NK-92 treated with Interleukin-12 subunit alpha and Interleukin-12 subunit beta, amount 100 ng/mL, for 24 hours (cell line): ENCODE measurements at regions not wholly inside any gene's neighbourhood (a gene's known extent, or its start where the extent isn't known, plus 50 kb on each side); places are given as distances from the start of the nearest gene placed in this dataset.
"Not testable (repeated sequence)": the region's sequence is repeated elsewhere in the genome, so short reads cannot be mapped to it uniquely, and the experiment has no call there.

ENCODE experiments used
- DNase-seq: peaks from one replicate; lab custom pipeline; 2025; lab: John Stamatoyannopoulos, UW

DNA sequence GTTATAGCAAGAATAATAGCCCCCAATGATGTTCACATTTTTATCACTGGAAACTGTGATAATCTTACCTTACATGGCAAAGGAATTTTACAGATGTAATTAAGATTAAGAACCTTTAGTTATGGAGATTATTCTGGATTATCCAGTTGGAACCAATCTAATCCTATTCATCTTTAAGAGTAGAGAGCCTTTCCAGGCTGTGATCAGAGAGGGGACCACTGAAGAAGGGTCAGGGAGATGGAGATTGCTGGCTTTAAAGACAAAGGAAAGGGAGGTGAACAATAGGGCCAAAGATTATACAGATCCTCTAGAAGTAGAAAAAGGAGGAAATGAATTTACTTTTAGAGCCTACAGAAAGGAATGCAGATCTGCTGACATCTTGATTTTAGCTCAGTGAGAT is 253.5 kb upstream of the GRIN3A start:
- DNase-seq: no peak

DNA sequence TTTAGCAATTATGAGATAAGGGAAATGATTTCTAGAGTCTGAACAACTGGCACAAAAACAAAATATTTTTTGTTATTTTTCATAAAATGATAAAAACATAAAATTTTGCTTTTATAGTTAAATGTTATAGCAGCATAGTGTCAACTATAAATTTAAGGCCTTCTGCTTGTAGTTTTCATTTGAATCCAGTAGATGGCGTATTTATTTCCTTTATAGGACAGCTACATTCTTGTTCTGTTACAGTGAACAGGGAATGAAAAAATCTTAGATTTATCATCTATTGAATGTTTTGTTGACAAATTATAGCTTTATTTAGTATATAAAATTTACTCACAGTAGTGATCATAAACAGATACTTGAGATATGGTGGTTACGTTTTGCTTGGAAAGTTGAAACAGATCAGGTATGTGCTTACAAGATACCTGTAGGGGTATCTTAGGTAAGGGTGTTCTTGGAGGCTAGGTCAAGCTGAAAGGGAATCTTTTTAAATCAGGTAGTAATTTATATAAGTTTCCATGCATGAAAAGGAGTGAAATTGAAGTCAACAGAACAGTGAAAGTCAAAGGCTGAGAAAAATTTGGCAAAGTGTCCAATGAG is 239.3 kb upstream of the GRIN3A start:
- DNase-seq: no peak

DNA sequence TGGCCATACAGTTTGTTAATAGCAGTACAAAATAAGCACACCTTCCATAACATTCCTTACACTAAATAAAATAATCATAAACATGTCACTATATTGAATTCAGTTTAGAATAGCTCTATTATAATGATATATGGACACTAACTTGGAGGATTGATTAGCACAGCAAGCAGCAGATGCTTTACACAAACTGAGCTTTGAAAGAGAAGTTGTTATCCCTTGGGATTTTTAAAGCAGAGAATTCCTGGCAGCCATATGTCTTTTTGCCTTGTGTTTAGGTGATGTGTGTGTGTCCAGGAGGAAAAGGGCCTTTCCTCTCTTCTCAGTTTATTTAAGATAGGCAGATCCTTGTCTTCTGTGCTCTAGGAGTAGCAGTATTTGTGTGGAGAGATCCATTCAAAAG is 232.2 kb upstream of the GRIN3A start:
- no peak for DNase-seq

DNA sequence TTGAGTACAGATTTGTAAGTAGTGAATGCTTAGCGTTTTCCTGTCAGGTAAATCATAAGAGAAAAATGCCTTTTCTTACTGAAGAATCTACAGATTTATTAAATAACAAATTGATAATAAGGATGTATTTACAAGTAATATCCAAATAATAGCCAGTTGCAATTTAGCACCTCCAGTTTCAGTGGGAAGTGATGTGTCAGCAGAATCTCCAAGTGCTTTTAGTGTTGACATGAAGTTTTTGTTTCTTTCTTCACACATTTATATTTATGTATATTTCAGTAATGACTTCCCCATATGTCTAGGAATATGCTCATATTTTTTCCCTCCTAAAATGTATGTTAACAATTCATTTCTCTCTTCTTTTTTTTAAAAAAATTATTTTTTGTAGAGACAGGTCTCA is 229.9 kb upstream of the GRIN3A start:
- DNase-seq: no peak

DNA sequence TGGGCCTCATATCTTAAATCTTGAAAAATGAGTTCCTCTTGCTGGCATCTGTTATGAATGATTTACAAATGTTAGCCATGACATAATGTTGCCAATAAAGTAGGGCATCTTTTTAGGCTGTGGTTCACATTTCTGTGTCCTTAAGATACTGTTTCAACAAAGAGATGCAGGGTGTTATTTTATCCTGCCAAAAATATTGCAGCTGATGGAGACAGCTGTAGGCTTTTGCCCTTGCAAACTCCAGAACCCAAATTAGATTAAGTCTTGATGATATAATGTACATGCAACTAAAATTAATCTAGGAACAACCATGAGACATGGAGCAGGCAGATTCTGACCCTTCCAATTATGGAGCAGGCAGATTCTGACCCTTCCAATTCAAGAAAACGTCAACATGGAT is 228.2 kb upstream of the GRIN3A start:
- no peak for DNase-seq

DNA sequence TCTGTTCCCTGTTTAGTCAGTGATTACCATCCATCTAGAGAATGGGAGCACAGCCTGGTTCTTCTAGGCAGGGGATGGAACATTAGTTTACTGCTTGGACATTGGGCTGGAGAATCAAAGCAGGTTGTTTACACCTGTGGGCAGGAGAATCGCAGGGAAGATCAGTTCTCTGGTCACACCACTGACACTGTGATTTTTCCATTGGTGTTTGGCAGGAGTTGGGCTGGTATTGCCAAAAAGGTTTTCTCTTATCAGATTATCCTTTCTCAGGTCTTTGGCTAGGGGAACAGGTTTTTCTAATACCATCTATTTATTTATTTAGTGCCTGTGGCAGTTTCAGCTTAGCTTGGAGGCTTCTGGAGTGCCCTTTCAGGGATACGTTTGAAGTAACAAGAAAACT is 219.3 kb upstream of the GRIN3A start:
- no peak for DNase-seq

DNA sequence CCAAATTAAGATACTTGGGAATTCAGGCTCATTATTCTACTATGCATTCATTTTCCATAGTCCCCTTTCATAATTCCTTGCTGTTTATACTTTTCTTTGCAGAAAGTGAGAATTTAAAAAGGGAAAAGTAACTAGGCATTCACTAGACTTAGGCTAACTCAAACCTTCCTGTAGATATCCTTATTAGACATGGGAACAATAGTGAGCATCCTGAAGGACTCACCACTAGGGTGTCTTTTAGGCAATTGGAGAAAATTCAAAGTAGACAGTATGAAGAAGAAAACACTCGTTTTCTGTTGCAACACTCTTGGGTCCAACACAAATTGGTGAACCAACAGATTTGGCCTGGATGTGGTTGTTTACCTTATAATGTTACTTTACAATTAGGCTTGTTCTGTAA is 213.2 kb upstream of the GRIN3A start:
- DNase-seq: no peak

DNA sequence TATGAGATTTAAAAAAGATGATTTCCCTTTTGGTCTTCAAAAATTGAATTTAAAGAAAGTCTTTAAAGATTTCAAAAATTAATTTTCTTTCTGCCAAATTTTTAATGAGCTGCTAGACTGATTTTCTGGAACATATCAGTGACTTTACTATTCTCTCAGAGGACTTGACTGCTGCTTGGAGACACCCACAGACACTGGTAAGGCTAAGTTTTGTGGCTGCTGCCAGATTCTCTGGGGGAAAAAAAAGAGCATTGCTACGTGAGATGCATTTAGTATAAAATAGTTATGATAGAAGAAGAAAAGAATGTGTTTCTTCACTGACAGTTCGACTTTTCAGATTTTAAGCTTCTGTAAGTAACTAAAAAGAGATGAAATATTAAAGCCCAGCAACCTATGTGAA is 193.3 kb upstream of the GRIN3A start:
- DNase-seq: no peak

DNA sequence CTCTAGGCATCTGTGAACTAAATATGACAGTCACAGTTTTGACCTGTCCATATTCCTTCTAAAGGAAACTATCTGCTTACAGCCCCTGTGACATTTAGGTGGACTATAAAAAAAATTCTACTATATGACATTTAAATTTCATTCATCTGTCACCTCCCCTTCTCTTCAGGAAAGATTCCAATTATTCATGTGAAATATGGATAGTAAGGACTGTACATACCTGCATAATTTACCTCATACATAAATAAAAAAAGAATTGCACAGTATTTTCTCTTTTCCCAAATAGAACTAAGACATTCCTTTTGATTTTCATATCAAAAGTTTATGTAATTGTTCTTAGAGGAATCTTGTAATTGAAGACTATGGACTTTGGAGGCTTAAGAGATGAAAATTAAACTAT is 192.3 kb upstream of the GRIN3A start:
- no peak for DNase-seq

DNA sequence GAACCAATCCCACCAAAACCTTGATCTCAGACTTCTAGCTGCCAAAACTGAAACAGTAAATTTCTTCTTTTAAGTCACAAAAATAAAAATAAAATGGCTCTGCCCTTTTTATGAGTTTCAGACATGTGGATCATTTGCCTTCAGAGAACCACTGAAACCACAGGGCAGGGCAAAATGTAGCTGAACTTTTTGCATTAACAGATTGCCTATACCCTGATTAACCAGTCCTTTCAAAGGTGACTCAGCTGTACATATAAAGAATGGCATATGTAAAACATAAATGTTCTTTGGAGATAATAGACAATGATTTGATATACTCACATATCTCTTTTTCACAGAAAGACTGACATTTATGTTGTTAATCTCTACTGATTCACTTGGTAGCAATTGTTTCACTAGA is 187.1 kb upstream of the GRIN3A start:
- DNase-seq: no peak

DNA sequence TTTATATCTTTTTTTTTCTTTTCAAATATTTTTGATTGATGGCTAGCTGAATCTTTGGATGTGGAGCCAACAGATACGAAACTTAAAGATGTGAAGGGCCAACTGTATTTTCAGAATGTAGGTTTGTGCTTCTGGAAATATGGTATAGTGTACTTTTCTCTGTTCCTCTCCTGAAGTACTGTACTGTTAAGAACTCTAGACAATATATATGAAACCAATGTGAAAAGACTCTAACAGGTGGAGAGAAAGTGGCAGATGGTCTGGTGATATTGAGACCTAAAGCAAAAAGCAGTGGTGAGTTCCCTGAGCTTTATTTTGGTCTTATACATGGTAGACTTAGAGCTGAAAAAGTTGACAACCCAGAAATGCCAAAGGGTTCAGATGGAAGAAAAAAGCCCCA is 185.0 kb upstream of the GRIN3A start:
- DNase-seq: no peak

DNA sequence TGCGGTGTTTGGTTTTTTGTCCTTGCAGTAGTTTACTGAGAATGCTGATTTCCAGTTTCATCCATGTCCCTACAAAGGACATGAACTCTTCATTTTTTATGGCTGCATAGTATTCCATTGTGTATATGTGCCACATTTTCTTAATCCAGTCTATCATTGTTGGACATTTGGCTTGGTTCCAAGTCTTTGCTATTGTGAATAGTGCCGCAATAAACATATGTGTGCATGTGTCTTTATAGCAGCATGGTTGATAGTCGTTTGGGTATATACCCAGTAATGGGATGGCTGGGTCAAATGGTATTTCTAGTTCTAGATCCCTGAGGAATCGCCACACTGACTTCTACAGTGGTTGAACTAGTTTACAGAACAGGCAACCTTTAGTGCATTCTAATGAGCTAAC is 178.5 kb upstream of the GRIN3A start:
- DNase-seq: not testable (repeated sequence)

DNA sequence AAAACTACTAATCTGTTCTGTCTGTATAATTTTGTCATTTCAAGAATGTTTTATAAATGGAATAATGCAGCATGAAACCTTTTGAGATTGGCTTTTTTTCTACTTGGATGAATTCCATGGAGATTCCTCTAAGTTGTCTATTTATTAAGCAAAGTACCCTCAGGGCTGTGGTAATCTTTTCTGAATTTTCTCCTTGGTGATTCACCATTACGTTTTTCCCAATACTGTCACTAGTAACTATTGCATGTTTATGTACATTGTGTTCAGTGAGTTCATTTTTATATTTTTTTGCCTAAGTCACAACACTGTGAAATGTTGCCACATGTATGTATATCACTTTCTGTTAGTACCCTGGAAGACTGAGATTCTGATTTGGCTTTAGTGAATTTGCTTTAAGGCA is 177.0 kb upstream of the GRIN3A start:
- no peak for DNase-seq

DNA sequence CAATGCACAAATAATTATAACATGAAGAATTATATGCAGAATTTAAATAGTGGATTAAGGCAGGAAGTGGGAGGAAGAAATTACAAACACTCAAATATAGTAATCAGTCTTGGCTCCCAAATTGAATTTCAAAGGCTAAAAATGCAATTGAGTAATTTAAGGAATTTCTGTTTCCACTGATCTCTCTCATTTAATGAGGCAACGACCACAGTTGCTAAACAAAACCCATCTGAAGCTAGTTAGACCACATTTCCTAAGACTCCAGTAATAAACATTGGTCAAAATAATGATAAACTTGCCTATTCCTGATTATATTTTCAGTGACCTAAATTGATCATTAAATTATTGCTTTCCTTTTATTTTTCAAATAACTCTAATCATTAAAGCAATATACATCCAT is 174.3 kb upstream of the GRIN3A start:
- no peak for DNase-seq

DNA sequence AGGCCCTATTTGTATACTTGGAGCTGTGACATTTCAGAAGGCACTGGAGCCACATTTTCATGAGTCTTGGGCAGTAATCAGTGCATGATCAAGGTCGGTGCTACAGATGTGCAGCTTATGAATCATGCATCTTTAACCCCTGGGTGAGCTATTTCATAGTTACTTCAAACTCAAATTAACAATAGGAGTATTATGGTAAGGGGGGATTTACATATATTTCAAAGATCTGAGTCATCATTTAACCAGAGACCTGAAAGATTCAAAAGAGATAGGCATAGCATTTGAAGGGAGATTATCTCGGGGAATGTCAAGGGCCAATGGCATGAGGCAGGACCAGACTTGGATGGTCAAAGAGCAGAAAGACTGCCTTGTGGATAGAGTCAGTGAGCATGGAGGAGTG is 169.0 kb upstream of the GRIN3A start:
- no peak for DNase-seq

DNA sequence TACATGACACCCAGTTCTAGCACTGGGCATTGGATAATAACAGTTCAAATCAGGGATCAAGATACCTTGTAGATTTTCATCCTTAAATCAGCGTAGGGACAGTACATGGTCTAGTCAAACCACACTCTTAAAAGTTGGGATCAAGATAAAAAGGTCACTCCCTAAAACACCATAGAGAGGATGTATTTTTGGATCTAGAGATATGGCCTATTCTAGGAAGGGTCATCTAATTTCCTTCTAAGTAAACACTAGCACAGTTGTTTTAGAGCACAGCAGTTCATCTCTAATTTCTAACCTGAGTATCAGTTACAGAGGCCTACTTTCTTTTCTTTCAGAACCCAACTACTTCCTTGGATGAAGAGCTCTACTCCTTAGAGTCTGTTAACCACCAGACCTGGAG is 166.4 kb upstream of the GRIN3A start:
- no peak for DNase-seq

DNA sequence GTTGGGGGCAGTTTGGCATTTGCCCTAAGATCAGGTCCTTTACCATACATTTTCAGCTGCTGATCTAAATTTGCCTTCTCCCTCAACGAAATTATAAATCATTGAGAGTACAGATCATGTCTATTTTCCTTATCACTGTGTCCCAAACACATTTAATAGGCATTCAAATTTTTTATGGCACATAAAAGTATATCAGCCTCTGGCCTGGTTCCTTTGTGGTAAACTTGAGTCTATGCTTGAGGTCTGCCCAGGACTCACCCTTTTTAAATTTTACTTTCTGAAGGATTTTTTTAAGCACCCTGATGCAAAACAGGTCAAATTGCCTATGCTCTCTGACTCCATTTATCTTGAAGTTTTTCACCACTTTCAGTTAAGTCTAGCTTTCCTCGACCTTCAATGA is 163.6 kb upstream of the GRIN3A start:
- no peak for DNase-seq

DNA sequence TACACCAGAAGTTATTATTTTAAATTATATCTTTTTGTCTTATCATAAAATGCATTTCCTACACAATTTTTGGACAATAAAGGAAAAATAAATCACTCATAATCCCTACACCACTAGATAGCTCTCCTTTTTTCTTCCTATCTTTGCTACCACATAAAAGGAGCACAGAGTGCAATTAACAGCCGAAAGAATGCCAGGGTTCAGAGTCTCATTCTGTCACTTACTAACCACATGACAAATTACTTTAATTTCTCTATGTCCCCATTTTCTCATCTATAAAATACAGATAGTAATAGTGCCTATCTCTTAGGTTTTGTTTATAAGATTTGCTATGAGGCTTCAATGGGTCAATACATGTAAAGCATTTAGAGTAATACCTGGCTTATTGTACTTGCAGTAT is 158.7 kb upstream of the GRIN3A start:
- no peak for DNase-seq

DNA sequence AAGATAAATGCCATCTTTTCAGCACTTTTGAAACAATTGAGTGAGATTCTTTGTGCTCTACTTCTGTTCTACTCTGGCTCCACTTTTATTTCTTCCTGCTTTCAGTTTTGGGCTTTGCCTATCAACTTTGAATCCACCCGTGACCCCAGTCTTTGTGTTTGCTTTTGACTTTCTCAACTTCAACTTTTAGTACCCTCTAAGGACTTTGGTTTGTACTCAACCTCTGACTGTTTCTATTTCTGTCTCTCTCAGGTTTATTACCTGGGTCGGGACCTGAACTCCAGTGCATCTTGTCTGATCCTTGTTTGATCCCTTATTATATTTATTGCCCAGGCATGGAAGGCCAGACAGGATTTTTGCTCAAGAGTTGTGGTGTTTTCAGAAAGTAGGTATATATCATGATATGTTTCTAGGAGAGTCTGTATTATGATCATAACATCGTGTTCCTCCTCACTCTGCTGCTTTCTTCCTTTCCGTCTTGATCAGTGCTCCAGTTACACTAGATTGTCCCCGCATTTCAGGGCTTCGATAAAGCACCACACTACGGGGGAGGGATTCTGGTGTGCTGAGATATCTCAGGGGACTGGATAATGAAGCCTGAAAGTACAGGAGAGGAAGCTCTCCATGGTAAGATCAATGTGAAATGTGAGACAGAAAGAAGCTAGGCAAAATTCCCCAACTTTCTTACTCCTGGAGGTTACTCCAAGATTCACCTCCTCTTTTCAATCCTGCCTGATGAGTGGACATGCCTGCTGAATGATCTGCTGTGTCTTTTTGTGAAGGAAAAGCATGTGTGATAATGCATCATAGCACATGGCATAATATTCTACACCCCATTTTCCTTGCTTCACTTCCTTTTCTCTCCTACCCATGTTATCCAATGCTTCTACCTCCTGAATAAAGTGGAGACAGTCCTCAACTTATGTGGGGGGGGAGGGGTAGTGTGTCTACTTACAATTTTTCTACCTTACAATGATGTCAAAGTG is 155.5 kb upstream of the GRIN3A start:
- DNase-seq: no peak

DNA sequence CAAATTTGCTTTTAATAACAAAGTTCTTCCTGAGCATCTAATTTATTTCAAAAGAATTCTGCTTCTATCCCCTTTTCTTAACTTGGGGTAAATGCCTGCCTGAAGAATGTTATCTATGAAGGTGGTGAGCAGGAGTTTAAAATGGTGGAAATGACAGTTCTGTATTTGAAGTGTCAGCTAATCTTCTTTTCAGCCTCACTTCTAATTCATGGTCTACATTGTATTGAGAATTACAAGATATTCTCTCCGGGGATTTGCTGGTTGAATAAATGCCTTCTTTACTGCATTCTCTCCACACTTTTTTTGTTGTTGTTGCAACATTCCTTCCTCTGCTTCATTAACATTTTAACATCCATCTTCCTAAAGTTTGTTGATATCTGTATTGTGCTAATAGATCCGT is 143.1 kb upstream of the GRIN3A start:
- DNase-seq: no peak

DNA sequence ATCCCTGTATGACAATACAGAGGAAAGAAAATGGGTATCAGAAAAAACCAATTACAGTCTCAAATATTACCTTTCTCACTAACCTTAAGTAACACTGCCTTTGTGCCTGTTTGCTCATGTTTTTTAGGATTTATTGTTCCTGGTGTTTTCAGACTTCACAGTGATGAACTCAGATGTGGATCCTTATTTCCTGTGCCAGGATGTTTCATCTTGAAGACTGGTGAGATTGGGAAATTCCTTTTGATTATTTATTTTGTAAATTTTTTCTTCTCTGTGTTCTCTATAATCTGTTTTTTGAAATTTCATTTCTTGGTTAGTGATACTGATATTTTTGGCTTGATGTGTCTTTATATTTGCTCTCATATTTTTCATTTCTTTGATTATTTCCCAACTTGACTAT is 142.4 kb upstream of the GRIN3A start:
- no peak for DNase-seq

DNA sequence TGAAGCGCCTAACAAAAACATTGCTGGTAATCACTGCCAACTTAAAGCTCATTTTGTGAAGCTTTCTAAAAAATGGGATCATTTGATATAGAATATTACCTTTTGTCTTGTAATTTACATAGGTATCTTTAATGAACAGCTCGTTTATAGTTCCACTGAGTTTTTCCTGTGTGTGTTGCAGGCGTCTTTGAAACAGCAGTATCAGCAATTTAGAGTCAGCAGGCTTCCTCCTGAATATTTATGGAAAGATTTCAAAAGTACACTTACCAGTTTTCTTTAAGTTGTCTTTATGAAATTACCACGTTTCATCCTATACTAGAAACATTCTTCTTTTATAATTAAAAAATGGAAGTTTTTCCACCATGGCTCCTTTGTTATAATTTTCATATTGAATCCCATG is 140.3 kb upstream of the GRIN3A start:
- DNase-seq: no peak

DNA sequence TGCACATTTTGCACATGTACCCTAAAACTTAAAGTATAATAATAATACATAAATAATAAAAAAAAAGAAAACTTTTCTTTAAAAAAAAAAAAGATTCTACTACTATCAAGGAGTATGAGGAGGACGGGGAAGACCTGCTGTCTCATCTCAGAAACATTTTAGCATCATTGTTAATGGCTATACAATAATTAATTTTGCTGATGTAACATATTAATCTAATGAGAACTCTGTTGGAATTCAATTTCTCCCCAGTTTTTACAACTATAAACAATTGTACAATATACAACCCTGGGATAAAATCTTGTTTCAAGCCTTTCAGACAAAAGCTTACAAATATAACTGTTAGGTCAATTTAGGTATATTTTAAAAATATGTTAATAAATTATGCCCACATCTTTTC is 139.0 kb upstream of the GRIN3A start:
- DNase-seq: no peak

DNA sequence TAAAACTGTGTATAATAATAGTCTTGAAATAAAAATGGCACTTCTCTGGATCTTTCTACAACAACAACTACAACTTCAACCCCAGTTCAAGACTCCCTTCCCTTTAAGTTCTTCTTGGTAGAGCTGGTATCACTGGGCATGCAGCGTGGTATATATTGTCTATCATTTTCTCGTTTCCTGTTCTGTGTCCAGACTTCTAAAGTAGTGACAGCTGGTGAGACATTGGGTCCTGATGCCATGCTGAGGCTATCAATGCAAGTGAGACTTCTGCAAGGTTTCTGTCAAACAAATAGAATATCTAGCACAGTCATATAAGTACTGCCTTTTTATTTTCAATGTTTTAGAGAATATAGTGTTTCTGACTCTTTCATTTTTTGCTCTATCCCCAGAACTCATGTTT is 123.0 kb upstream of the GRIN3A start:
- DNase-seq: no peak
